ENCODE measurements at regions not wholly inside any gene's neighbourhood (a gene's known extent, or its start where the extent isn't known, plus 50 kb on each side); places are given as distances from the start of the nearest gene placed in this dataset.

DNA sequence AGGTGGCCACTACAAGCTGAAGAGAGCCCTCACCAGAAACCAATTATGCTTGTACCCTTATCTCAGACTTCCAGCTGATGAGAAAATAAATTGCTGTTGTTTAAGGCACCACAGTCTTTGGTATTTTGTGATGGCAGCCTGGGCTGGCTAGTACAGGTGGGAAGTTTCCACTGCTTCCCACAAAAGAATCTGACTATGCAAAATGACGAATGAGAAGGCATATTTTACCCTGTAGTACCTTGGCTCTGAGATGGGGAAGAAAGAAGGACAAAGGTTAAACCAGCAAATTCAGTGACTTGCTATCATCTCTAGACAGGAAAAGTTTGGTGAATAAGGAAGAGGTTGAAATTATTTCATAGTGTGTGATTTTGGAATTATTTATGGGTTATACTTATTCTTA is 112.8 kb upstream of the ELL2 start:
- H3K4me3 ChIP-seq (ENCODE audit: low read length): no peak overlapping the region
- no peak for DNase-seq (ENCODE audit: low read depth)
- TF ChIP-seq, protein P1, sequence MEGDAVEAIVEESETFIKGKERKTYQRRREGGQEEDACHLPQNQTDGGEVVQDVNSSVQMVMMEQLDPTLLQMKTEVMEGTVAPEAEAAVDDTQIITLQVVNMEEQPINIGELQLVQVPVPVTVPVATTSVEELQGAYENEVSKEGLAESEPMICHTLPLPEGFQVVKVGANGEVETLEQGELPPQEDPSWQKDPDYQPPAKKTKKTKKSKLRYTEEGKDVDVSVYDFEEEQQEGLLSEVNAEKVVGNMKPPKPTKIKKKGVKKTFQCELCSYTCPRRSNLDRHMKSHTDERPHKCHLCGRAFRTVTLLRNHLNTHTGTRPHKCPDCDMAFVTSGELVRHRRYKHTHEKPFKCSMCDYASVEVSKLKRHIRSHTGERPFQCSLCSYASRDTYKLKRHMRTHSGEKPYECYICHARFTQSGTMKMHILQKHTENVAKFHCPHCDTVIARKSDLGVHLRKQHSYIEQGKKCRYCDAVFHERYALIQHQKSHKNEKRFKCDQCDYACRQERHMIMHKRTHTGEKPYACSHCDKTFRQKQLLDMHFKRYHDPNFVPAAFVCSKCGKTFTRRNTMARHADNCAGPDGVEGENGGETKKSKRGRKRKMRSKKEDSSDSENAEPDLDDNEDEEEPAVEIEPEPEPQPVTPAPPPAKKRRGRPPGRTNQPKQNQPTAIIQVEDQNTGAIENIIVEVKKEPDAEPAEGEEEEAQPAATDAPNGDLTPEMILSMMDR (conservative IDR thresholded peaks at IDR 0.05; ENCODE audit: low read length): no peak

GRCh38 chr5:96072791-96073165 is 111.1 kb upstream of the ELL2 start:
- TF ChIP-seq, protein P1 (conservative IDR thresholded peaks at IDR 0.05; ENCODE audit: low read length): no peak
- DNase-seq (ENCODE audit: low read depth): no peak
- H3K4me3 ChIP-seq (ENCODE audit: low read length): no peak overlapping the region

DNA sequence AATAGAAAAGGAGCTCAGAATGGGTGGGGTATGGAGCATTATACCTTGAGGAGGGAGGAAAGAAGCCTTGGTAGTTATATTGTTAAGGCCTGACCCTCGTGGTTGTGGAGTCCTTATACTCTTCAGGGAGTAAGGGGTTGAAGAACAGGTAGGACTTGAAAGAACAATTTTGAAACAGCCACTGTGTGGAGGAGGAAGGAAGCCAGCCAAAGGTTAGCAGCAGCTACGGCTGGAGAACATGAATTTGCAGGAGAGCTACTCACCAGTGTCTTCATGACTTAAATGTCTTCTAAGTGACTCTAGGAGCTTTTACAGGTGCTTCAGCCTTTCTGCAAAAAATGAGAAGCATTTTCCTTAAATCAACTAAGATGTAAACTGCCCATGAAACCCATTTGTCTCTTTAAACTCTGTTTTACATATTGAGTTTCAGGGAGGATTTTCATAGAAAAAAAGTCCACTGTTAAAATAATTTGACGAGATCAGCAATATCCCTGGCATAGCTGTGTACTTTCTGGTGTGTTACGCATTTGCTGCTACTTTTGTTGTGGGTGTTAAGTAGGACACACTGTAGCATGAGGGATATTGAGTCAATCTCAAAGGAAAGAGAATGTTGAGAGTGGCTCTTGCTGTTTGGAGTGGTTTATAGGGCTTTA is 110.6 kb upstream of the ELL2 start:
- TF ChIP-seq, protein P1 (conservative IDR thresholded peaks at IDR 0.05; ENCODE audit: low read length): no peak
- no peak overlapping the region for H3K4me3 ChIP-seq (ENCODE audit: low read length)
- no peak for DNase-seq (ENCODE audit: low read depth)

DNA sequence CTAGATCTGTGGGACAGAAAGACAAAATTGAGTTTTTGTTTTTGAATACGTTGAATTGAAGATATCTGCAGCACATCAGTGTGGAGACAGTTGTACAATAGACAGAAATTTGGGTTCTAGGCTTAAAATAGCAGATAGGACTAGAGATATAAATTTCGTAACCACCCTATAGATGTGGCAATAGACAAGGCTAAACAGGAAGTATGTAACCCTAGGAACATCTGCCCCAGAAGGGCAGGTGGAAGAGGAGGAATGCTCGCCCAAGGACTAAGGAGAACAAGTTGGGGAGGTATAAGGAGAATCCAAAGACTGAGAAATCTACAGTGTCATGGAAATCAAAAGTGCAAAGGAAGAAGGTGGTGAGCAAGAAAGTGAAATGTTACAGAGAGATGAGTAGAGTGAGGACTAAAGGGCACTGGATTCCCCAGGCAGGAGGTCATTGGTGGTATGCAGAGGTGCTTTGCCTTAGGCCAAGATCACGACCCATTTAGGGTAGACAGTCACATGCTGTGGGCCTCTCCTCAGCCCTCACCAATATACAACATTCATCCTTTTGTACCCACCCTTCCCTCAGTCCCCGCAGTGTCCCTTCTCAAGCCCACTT is 109.1 kb upstream of the ELL2 start:
- DNase-seq (ENCODE audit: low read depth): no peak
- H3K4me3 ChIP-seq (ENCODE audit: low read length): no peak overlapping the region
- TF ChIP-seq, protein P1 (conservative IDR thresholded peaks at IDR 0.05; ENCODE audit: low read length): no peak

- TF ChIP-seq, protein P1 (conservative IDR thresholded peaks at IDR 0.05; ENCODE audit: low read length): no peak
- H3K4me3 ChIP-seq (ENCODE audit: low read length): no peak overlapping the region
- DNase-seq (ENCODE audit: low read depth): peak; percentile 90
These were observed 106.4 kb upstream of the ELL2 start for GRCh38 chr5:96067894-96068614.

DNA sequence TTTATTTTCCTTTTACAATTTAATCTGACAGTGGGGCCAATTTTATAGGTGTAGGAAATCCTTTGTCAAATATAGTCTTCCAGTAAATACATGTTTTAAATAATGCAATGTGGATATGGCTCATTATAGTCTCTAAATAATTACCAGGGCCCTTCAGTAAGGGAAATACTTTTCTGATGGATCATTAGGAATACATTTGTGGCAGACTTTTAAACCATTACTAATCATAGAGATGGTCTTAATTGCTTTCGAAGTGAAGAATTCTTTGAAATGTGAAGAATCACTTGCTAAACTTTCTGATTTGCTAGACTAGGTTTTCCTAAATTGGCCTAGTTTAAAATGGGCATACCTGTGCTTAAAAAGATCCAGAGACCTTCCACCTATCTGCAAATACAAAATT is 105.6 kb upstream of the ELL2 start:
- peak; percentile 47 for DNase-seq (ENCODE audit: low read depth)
- no peak overlapping the region for H3K4me3 ChIP-seq (ENCODE audit: low read length)
- TF ChIP-seq, protein P1 (conservative IDR thresholded peaks at IDR 0.05; ENCODE audit: low read length): no peak

GRCh38 chr5:96066386-96066719 is 104.7 kb upstream of the ELL2 start:
- no peak overlapping the region for H3K4me3 ChIP-seq (ENCODE audit: low read length)
- DNase-seq (ENCODE audit: low read depth): no peak
- TF ChIP-seq, protein P1 (conservative IDR thresholded peaks at IDR 0.05; ENCODE audit: low read length): no peak

Measured in AG10803 (cell line).